HG03354 (cell line): ENCODE measurements at regions not wholly inside any gene's neighbourhood (a gene's known extent, or its start where the extent isn't known, plus 50 kb on each side); places are given as distances from the start of the nearest gene placed in this dataset.
"Not testable (repeated sequence)": the region's sequence is repeated elsewhere in the genome, so short reads cannot be mapped to it uniquely, and the experiment has no call there.

Experiments used
- ATAC-seq: cut with Tn5 transposase; IDR thresholded peaks from one replicate; pipeline ENCODE4 v1.9.1; 2021; ENCODE audit warnings: mild to moderate bottlenecking; ENCODE audit not compliant: unreplicated experiment, poor library complexity, severe bottlenecking

DNA sequence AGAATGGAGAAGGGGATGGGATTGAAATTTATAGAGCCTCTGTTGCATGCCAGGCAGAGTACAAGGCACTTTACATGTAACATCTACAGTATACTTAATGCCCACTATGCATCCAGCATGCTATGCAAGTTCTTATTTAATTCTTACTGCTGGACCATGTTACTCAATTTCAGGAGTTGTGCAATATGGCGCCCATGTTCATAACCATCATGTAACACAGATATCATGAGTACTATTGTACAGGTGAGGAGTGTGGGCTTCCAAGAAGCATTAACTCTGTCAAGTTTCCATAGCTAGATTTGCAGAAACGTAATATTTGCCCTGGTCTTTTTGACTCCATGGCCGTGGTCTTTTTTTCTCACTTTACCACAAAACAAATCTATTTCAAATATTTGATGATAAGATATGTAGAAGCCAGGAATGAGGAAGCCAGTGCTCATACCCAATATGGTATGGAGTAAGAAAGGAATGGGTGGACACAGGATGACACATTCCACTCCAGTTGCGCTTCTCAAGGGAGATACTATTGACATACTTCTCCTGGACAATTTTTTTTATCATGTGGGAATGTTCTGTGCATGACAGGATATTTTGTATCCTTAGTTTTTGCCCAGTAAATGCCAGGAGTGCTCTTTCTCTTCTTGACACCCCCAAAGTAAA lies 191.8 kb downstream of the C12orf75 start:
- ATAC-seq: no peak

DNA sequence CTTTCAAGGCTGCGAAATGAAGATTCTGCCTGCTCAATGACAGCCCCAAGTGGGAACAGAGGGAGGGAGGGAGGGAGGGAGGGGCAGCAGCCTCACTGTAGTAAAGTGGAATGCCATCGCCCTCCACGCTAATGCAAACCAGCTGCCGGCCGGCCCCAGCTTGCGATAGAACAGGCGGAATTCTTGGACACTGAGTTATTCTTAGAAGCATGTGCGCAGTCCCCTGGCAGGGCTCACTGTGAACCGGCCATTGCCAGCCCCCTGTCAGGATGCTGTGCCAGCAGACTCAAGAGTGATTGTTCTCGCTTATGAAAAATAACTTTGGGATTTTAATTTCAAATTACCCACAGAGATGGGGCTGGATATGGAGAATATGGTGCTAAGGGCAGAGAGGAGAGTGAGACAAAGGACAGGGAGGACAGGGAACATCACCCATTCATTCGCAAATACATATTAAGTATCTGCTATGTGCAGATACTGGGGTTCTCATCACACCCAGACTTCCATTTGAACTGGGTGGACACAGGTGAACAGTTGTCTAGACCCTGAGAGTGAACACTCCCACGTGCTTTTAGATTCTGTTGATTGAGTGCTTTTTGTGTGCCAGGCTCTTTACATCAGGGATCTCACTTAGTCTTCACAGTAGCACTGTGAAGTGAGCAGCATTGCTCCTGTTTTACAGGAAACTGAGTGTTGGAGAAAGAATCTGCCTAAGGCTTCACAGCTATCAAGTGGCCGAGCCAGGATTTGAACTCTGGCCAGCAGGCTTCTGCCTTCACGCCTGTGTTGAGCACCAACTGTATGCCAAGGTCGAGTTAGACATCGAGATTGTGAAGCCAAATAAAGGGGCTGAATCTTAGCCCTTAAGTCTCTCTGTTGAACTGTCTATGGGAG lies 192.9 kb downstream of the C12orf75 start:
- no peak for ATAC-seq

DNA sequence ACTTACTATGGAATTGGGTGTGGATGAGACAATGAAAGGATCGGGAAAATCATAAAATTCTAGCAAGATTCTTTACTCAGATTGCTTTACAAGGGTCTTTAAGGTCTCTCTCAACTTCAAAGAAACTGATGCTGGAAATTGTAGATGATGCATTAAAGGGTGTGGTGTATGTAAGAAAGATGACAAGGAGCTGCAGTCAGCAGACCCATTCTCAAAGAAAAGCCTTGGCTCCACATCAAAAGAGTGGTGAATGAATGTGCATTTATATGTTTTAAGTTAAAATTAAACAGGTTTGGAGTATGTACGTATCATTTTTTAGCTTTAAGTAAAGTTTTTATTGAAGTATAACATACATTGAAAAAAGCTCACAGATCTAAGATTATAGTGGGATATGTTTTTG lies 194.5 kb downstream of the C12orf75 start:
- no peak for ATAC-seq

DNA sequence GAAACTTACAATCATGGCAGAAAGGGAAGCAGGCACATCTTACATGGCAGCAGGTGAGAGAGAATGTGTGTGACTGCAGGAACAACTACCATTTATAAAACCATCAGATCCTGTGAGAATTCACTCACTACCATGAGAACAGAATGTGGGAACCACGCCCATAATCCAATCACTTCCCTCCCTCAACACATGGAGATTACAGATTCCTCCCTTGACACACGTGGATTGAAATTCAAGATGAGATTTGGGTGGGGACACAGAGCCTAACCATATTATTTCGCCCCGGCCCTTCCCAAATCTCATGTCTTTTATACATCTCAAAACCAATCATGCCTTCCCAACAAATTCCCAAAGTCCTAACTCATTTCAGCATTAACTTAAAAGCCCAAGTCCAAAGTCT lies 203.6 kb downstream of the C12orf75 start:
- no peak for ATAC-seq

DNA sequence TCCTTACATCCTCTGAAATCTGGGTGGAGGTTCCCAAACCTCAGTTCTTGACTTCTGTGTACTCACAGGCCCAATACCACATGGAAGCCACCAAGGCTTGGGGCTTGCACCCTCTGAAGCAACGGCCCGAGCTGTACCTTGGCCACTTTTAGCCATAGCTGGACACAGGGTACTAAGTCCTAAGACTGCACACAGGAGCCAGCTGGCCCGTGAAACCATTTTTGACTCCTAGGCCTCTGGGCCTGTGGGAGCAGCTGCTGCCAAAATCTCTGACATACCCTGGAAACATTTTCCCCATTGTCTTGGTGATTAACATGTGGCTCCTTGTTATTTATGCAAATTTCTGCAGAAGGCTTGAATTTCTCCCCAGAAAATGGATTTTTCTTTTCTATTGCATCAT lies 204.5 kb downstream of the C12orf75 start:
- ATAC-seq: not testable (repeated sequence)

DNA sequence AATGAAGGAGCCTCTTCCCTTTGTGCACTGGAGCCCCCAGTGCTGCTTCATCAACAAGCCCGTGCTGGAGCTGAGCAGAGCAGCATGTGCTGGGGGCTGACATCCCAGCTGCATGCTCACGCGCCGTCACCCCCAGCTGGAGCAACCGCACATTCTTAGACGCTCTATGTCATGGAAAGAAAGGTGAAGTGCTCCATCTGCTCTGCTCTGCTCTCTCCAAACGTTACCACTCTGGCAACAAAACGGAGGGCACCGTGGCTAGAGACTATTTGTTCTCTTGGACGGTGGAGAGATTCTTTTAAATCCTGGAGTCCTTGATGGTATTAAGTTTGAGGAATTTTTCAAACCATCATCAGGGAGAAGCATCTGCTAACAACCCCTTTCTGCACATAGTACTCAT lies 208.4 kb downstream of the C12orf75 start:
- ATAC-seq: no peak

DNA sequence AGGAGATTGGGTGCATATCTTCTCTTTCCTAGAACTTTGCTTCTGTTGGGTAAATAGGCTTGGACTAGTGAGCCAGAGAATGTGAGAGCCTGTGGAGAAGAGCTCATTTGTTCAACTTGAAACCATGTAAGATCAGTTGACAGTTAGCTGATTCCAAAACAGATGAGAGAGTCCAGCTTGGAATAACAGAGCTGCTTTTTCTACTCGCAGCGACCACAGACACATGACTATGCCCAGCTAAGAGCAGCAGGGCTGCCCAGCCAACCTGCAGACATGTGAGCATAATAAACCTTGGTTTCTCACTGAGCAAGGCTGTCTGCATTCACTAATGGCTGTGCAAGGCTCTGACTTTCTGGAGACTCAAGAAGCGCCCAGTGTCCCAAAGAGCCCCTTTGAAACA lies 209.2 kb downstream of the C12orf75 start:
- no peak for ATAC-seq

DNA sequence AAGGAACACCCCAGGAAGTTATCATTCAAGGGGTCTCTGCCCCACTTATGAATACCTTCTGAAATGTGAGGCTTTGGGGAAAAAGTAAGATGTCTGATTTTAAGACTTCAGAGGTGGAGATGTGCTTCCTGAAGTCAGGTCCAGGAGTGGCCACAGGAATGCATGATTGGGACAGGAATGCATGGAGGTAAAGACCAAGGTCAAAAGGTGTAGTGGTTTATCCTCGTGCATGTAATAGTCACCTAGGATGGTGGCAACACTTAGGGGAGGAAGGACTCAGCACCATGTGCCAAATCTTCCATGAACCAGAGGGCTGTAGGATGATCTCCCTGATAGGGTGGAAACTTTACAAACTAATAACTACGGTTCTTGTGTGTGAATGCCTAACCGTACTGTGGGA lies 217.3 kb downstream of the C12orf75 start:
- ATAC-seq: no peak

DNA sequence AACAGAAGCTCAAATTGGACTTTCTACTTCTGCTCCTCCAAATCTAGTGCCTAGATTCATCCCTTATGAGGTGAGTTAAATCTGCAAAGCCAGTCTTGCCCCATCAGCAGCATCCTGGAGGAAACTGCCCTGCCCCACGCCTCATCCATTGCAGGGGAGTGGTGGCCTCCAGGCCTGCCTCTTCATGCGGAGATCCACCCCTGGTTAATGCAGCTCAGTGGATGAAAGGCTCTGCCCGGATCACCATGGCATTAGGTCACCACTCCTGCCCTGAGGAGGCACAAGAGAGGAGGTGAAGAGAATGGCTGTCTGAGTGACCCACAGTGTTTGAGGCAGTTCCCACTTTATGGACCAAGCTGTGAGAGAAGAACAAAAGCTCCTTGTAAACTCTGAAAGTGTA lies 218.1 kb downstream of the C12orf75 start:
- ATAC-seq: no peak

DNA sequence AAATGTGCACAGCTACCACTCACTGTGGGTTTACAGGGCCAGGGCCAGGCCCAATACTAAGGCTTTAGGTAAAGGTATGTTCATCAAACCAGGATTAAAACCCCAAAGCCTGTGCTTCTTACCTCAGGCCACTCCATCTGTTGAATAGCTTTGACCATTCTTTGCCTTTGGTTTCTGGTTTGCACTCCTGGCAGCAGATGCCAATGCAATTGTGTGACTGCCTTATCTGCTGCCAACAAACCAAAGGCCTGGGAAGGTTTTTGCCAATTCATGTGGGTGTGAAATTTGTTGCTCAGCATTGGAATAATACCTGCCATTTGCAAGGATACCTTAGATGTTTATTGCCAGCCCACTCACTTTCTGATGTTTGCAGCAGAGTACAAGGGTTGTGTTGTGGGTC lies 221.6 kb downstream of the C12orf75 start:
- no peak for ATAC-seq

DNA sequence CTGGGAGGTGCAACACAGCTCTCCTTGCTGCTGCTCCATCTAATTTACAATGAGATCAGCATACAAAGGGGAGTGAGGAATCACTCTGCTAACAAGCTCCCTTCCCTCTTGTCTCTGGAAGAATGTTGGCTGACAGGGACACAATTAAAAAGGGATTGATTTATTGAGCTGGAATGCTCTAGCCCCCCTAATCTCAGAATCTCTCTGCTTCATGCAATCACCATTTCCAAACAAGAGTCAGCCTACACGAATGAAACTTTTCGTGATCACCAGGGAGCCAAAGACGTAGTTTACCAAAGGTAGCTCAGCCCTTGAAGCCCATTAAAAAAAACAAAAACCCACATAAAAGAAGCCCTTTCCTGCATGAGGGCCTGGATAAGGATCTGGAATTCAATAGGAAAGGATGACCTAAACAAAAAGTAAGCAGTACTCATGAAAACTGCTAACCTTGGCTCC lies 223.8 kb downstream of the C12orf75 start:
- no peak for ATAC-seq

DNA sequence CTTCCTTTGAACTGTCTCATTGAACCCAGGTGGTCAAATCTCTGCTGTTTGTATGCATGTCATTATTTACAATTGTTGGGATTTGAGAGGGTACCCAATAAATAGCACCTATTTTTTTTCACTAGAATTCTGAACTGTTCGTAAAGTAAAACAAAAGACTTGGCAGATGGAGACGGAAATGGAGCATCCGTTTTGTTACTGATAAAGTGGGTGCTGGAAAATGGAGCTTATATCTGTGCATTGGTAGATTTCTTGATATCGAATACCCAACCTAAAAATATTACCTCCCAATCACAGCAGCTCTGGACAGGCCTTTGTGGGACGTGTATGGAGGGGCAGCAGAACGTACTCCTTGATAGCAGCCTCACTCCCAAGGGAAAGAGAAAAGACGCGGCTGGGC lies 224.4 kb downstream of the C12orf75 start:
- ATAC-seq: no peak

DNA sequence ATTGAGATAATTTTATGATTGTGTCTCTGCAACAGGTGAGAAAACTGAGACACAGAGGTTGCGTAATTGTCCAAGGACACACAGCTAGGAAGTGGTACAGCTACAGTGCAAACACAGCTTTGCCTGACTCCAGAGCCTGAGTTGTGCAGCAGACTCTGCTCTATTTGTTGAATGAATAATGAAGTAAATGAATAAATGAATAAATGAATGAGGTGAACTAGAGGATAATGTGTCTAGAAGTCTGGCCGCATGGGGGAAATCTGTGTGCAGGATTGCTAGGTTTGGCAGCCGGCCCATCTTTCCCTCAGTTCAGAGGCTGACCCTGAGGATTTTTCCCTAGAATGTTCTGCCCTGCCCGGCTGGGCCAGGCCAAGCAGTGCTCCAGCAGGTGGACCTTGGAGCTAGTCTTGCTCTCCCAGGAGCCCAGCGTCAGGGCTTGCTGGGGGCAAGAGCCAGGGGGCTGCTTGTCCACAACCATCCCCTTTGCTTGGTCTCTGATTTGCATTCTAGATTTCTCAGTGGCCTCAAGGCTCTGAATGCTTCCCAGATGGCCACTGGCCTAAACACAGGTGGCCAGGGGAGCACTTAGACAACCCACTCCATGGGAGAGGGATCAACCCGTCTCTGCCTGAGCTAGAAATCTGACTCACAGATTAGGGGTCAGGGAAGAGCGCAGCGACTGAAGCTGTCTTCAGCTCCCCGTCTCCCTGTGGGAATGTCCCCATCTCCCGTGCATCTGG lies 225.2 kb downstream of the C12orf75 start:
- no peak for ATAC-seq

DNA sequence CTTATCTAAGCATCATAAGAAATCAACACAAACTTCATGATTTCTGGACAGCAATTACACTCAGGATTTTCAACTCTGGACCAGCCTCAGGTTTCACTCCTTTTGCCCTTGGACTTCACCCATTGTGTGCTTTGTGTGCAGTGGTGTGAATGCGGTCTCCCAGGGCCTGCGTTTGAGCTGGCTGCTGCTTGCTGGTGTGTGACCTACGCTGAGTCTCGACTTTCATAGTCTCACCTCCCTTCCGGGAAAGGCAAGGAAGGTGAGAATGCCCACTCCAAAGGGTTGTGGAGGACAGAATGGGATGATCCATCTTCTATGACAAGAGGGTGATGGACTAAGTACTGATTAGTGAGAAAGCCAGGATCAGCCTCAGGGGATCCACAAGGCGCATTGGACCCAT lies 228.8 kb downstream of the C12orf75 start:
- ATAC-seq: no peak

DNA sequence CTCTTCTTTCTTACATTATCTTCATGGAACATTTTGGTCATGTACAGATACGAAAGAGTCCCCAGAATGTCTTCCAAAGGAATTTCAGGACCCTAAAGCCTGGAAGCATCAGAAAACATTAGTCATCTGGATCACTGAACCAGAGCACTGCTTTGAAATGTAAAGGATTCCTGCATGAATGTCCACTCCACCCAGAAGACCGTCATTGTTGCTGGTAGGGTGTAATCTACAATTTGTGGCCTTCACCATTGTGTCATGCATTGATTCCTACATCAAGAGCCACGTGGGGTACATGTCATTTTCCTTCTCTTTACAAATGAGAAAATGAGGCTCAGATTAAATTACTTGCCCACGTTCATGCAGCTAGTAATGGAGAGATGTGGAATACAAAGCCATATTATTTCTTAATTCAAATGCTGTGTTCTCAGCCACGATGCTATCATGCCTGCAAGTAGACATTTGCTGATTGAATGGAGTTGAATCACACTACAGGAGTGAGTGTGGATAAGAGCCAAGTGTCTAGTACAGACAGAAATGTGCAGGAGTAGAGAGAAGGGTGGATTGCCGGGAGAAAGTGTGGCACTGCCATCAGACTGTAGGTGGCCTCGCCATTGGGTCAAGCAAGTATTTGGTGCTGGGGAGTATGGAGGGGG lies 231.2 kb downstream of the C12orf75 start:
- no peak for ATAC-seq

DNA sequence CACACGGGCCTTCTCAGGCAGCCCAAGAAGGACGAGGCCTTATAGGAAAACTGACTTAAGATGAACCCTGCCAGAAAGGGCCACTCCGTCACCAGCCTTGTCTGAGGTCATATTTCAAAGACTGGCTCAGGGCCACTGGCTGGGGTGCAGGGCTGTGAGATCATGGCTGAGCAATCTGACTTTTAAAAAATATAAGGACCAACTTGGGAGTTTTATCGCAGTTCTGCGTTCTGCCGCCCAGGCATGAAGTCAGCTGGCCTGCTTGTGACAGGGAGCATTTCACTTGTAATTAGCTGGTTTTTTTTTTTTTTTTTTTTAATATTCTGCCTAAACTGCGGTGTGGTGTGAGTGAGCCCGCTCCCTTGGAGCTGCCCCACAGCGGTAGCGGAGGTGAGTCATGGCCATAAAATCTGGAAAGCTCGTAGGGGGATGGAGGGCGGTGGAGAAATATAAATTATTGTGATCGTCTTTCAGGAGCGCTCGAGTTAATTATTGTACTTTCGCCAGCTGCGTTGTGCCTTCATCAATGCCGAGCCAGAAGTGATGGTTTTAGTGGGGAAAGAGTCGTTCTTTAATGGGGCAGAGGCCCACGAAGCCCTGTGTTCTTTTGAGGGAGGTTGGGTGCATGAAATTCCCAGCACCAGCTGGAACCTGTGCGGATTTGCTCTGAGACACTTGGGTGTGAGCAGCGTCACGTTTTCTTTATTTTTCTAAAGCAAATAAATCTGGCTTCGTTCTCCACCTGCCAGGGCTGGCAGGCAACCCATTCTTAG lies 231.9 kb downstream of the C12orf75 start:
- no peak for ATAC-seq

DNA sequence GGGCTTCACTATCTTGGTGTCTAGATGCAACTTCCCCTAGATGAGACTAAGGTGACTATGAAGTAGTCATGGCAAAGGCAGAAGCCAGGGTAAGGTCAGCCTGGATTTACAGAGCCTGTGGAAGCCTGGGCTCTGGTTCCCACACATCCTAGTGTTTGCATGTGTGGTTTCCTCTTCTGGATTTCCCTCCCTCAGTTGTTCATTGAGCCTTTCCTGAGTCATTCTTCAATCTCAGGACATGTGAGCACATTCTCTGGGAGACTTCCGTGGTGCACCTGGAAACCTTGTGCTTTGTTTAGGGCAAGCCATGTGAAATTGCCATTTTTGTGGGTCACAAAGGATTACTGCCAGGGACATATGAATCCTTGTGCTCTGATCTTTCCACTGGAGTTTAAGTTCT lies 236.6 kb downstream of the C12orf75 start:
- ATAC-seq: no peak

DNA sequence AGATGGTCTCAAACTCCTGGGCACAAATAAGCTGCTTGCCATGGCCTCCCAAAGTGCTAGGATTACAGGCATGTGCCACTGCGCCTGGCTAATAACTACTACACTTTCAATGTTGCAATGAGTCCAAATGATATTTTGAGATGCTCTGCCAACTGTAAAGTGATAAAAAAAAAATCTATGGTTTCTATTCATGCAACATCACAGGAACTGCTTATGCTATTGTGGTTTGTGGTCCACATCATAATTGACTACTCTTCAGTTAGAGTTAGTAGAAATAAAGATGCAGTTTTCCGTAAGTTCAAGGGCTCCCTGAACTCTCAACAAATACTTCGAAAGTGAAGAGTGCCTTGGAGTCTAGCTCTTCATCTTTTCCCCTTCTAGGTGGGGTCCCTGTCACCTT lies 239.4 kb downstream of the C12orf75 start:
- ATAC-seq: no peak

DNA sequence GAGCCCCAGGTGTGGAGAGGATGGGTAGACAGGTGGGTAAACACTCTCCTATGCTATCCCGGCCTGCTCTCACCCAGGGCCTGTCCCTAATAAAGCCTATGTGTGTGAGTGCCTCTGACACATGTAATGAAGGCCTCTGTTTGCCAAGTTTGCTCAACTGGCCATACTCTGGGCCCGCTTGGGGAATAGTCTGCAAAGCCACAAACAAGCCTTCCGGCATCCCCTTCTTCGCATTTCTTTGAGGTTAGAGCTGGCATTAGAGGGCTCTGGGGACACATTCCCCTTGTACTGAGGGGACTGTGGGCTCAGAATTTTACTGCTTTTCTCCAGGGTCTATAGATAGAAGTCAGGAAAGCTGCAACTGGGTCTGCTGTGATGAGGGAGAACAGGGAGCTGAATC lies 240.5 kb downstream of the C12orf75 start:
- ATAC-seq: no peak
